WERI-Rb-1 (cell line): ENCODE measurements at regions not wholly inside any gene's neighbourhood (a gene's known extent, or its start where the extent isn't known, plus 50 kb on each side); places are given as distances from the start of the nearest gene placed in this dataset.

ENCODE experiments used
- DNase-seq: peaks from one replicate; pipeline ENCODE4 v3.0.0-alpha.2; 2020
- H3K27ac ChIP-seq: fragments of 250-450 bp; sonication (Bioruptor Pico); 2 replicates; pipeline ENCODE4 v1.5.1; 2020; ENCODE audit warnings: mild to moderate bottlenecking, moderate library complexity
- H3K27me3 ChIP-seq: fragments of 250-450 bp; sonication (Bioruptor Pico); 2 replicates; pipeline ENCODE4 v1.5.1; 2021; ENCODE audit warnings: mild to moderate bottlenecking, low read depth, moderate library complexity; ENCODE audit not compliant: insufficient read depth, severe bottlenecking
- H3K36me3 ChIP-seq: fragments of 250-450 bp; sonication (Bioruptor Pico); 2 replicates; pipeline ENCODE4 v1.5.1; 2020; ENCODE audit warnings: mild to moderate bottlenecking, moderate library complexity
- H3K4me3 ChIP-seq: 2 replicates; pipeline ENCODE4 v1.5.1; 2011; ENCODE audit warnings: low read depth, mild to moderate bottlenecking, control low read depth, low read length
- H3K9me3 ChIP-seq: fragments of 250-450 bp; sonication (Bioruptor Pico); 2 replicates; pipeline ENCODE4 v1.5.1; 2021; ENCODE audit warnings: mild to moderate bottlenecking, moderate library complexity; ENCODE audit not compliant: severe bottlenecking
- TF ChIP-seq, protein P1 (sequence below): IDR thresholded peaks from 2 replicates; pipeline ENCODE4 v1.5.1; 2011; ENCODE audit warnings: low read depth, mild to moderate bottlenecking, control low read depth, inconsistent platforms, low read length

DNA sequence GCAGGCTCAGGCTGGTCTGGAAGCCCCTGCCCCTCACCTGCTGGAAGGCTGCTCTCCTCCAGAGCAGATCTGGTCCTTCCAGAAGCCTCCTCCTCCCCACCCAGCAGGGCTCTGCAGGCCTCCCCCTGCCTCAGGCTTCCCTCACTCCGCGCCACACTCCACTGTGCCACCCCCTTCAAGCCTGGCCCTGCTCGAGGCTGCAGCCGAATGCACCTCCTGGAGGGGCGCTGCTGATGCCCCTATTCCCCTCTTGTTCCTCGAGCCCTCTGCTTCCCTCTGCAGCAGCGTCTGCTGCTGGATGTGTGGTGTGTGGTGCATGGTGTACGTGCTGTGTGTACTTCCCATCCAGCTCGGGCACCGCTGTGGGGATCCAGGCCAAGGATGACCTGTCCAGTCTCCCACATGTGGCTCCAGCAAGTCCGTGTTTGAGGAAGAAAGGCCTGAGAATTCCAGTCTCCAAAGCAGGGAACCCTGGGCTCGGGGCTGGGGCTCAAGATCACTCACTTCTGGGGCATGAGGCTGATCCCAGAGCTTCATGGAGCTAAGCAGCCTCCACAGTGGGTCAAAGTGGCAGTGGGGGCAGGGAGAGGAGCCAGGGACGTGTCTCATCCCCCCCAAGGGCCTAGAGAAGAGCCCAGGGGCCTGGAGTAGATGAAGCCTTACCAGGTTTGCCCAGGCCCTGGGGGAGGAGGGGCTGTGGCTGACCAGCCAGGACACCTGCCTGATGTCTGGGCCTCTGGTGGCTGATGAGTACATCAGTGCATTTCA, 136.0 kb upstream of the C14orf180 start:
- no peak for DNase-seq
- Histone ChIP-seq H3K4me3 (no peak overlapping the region), H3K27me3 (no peaks in the 10 kb centered on the region), H3K9me3 (no peaks in the 10 kb centered on the region), H3K36me3 (no peaks in the 10 kb centered on the region), H3K27ac (no peak overlapping the region)
- TF ChIP-seq, protein P1, sequence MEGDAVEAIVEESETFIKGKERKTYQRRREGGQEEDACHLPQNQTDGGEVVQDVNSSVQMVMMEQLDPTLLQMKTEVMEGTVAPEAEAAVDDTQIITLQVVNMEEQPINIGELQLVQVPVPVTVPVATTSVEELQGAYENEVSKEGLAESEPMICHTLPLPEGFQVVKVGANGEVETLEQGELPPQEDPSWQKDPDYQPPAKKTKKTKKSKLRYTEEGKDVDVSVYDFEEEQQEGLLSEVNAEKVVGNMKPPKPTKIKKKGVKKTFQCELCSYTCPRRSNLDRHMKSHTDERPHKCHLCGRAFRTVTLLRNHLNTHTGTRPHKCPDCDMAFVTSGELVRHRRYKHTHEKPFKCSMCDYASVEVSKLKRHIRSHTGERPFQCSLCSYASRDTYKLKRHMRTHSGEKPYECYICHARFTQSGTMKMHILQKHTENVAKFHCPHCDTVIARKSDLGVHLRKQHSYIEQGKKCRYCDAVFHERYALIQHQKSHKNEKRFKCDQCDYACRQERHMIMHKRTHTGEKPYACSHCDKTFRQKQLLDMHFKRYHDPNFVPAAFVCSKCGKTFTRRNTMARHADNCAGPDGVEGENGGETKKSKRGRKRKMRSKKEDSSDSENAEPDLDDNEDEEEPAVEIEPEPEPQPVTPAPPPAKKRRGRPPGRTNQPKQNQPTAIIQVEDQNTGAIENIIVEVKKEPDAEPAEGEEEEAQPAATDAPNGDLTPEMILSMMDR: peak; percentile 43; the same call in 1 of the 2 replicates

DNA sequence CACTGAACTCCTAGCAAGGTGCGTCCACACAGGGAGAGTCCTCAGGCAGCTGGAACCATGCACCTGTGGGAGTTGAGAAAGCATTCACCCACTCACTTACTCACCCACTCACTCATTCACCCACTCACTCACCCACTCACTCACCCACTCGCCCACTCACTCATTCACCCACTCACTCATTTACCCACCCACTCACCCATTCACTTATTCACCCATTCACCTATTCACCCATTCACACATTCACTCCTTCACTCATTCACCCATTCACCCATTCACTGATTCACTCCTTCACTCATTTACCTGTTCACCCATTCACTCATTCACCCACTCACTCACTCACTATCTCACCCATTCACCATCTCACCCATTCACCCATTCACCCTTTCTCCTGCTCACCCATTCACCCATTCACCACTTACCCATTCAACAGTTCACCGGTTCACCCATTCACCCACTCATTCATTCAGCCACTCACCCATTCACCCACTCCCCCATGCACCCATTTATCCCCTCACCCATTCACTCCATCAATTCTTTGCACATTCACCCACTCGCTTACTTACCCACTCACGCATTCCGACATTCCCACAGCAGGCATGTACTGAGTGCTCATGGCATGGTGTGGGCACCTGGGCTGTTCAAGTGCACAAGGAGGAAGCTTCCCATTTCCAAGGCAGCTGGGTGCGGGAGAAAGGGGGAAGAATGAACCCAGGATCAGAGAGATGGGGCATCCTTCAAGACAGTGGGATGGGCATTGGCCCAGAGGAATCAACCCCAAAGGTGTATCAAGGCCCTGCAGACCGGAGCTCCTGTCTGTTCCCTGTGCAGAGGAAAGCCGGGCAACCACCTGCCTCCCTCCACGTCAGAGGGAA, 135.2 kb upstream of the C14orf180 start:
- Histone ChIP-seq H3K36me3 (no peaks in the 10 kb centered on the region), H3K27me3 (no peaks in the 10 kb centered on the region), H3K4me3 (no peak overlapping the region), H3K9me3 (no peaks in the 10 kb centered on the region), H3K27ac (no peak overlapping the region)
- no peak for DNase-seq
- TF ChIP-seq, protein P1: no peak

DNA sequence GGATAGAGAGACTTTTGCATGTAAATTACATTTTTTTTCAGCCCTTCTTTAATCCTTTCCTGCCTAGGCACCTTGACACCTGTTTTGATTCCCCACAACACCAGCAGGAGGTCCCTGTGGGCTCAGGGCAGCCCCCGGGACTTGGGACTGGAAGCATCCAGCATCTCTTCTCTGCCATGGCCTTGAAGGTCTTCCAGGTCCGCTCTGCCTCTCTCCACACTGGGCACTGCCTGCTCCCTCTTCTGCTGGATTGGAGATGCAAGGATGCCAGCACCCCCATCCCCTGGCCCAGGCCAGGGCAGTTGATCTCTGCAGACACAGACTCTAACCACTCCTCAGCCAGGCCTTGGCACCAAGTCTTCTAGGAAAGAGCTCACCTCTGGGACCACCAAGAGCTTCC, 134.5 kb upstream of the C14orf180 start:
- Histone ChIP-seq H3K36me3 (no peaks in the 10 kb centered on the region), H3K27me3 (no peaks in the 10 kb centered on the region), H3K9me3 (no peaks in the 10 kb centered on the region), H3K4me3 (no peak overlapping the region), H3K27ac (no peak overlapping the region)
- no peak for DNase-seq
- TF ChIP-seq, protein P1: no peak

DNA sequence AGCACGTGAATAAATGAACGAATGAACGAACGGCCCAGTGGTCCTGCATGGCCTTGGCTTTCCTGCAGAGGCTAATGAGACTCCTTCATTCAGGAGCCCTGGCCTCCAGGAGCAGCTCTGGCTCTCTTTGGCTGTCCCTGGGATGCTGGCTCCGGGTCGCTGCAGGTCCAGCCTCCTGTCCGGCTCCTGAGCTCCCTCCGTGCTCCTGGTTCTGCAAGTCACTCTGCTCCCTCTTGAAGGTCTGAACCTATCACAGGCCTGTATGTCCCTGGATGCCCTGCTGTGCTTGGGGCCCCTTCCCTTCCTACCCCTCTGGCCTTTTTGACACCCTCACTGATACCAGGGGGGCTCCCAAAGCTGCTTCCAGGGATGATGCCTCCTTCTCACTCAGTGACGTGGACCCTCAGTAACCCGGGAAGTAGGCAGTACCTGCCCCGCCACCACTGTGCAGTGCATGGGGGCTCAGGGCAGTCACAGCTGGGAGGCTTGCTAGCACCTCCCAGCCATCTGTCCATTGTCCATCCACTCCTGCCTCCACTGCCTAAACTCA, 133.7 kb upstream of the C14orf180 start:
- Histone ChIP-seq H3K27ac (no peak overlapping the region; the same call in 1 of the 2 replicates), H3K36me3 (no peaks in the 10 kb centered on the region), H3K27me3 (no peaks in the 10 kb centered on the region), H3K4me3 (no peak overlapping the region), H3K9me3 (no peaks in the 10 kb centered on the region)
- TF ChIP-seq, protein P1: no peak
- DNase-seq: no peak

DNA sequence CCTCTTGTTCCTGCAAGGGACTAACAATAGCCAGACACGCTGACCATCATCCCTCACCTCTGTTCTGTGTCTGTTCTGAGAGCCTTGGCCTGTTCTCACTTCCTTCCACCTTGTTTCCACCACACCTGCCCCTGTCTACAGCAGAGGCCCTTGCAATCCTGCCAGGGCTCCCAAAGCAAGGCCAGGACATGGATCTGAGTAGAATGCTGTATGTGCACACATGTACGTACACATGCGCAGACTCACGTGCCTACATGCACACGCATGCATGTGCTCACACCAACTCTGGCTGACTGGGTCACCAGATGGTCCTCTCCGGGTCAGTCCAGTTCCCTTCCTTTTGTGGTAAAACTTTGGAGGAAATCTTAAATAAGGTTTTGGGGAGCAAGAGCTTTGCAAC, 133.0 kb upstream of the C14orf180 start:
- no peaks in the 10 kb centered on the region for H3K9me3 ChIP-seq
- H3K27ac ChIP-seq: no peak overlapping the region
- TF ChIP-seq, protein P1: no peak
- DNase-seq: no peak
- H3K27me3 ChIP-seq: no peaks in the 10 kb centered on the region
- no peaks in the 10 kb centered on the region for H3K36me3 ChIP-seq
- H3K4me3 ChIP-seq: no peak overlapping the region
